ENCODE measurements at regions not wholly inside any gene's neighbourhood (a gene's known extent, or its start where the extent isn't known, plus 50 kb on each side); places are given as distances from the start of the nearest gene placed in this dataset.

DNA sequence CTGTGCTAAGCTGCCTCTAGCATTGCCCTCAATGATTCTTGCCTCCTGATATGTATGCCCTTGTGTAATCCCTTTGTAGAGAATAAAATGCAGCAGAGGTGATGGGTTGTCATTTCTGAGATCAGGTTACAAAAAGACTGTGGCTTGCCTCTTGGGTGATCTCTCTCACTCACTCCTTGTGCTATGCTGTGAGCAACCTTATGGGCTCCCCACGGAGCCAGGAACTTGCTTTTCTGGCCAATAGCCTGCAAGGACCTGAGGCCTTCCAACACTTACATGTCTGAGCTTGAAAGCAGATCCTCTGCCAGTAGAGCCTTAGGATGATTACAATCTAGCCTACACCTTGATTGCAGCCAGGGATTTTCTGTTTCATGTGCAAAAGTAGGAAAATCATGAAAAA is 123.1 kb upstream of the XIRP2 start:
- H3K27me3 ChIP-seq: no peaks in the 10 kb centered on the region
- WGBS, 2 donors: 29% methylated on average over 1 of the region's 1 CpG
- no peak for TF ChIP-seq CTCF (IDR thresholded peaks at IDR 0.05)

GRCh38 chr2:166764702-166765101 is 123.6 kb upstream of the XIRP2 start:
- H3K4me1 ChIP-seq: no peaks in the 10 kb centered on the region
- H3K27ac ChIP-seq: no peak overlapping the region
- H3K36me3 ChIP-seq: no peaks in the 10 kb centered on the region
- DNase-seq (ENCODE audit: low spot score in 2 of 2): no peak
- no peak for TF ChIP-seq EP300 (IDR thresholded peaks at IDR 0.05)
- TF ChIP-seq POLR2A (IDR thresholded peaks at IDR 0.05): no peak
- TF ChIP-seq CTCF (IDR thresholded peaks at IDR 0.05): no peak
- no peak overlapping the region for H3K4me3 ChIP-seq
- H3K9me3 ChIP-seq: peaks cover 0 to 9% (median 0%) of the 10 kb centered on the region in 4 donors
- H3K27me3 ChIP-seq: no peaks in the 10 kb centered on the region

More for the DNA sequence above, 123.1 kb upstream of the XIRP2 start:
- Histone ChIP-seq H3K27ac (no peak overlapping the region), H3K4me3 (no peak overlapping the region), H3K4me1 (no peaks in the 10 kb centered on the region), H3K9me3 (peaks cover 0 to 10% (median 0%) of the 10 kb centered on the region in 4 donors), H3K36me3 (no peaks in the 10 kb centered on the region)
- DNase-seq (ENCODE audit: low spot score in 2 of 2): no peak

GRCh38 chr2:166764216-166764615 is 124.1 kb upstream of the XIRP2 start:
- H3K27ac ChIP-seq: no peak overlapping the region
- H3K4me1 ChIP-seq: no peaks in the 10 kb centered on the region
- H3K9me3 ChIP-seq: peaks cover 0 to 4% (median 0%) of the 10 kb centered on the region in 4 donors
- WGBS, 2 donors: 86 to 93% methylated on average over 1 of the region's 1 CpG
- H3K27me3 ChIP-seq: no peaks in the 10 kb centered on the region
- no peak for DNase-seq (ENCODE audit: low spot score in 2 of 2)
- no peaks in the 10 kb centered on the region for H3K36me3 ChIP-seq
- no peak for TF ChIP-seq POLR2A (IDR thresholded peaks at IDR 0.05)
- TF ChIP-seq EP300 (IDR thresholded peaks at IDR 0.05): no peak
- TF ChIP-seq CTCF (IDR thresholded peaks at IDR 0.05): no peak
- no peak overlapping the region for H3K4me3 ChIP-seq

DNA sequence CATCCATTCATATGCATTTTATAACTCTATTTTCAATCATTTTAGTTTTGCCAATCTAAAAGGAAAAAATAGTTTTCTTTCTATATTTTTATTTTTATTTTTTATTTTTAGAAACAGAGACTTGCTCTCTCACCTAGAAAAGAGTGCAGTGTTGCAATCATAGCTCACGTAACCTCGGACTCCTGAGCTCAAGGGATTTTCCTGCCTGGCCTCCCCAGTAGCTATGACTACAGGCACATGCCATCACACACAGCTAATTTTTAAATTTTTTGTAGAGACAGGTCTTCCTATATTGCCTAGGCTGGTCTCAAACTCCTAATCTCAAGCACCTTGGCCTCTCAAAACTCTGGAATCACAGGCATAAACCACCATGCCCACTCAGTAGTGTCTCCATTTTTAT is 125.5 kb upstream of the XIRP2 start:
- DNase-seq (ENCODE audit: low spot score in 2 of 2): no peak
- TF ChIP-seq CTCF (IDR thresholded peaks at IDR 0.05) (no peak), EP300 (IDR thresholded peaks at IDR 0.05) (no peak), POLR2A (IDR thresholded peaks at IDR 0.05) (no peak)
- Histone ChIP-seq H3K4me3 (no peak overlapping the region), H3K9me3 (no peaks in the 10 kb centered on the region), H3K36me3 (no peaks in the 10 kb centered on the region), H3K27me3 (no peaks in the 10 kb centered on the region), H3K4me1 (no peaks in the 10 kb centered on the region), H3K27ac (no peak overlapping the region)
- WGBS, 2 donors: 81 to 88% methylated on average over 2 of the region's 2 CpGs

GRCh38 chr2:166758956-166759355 is 129.3 kb upstream of the XIRP2 start:
- Histone ChIP-seq H3K36me3 (no peaks in the 10 kb centered on the region), H3K27me3 (no peaks in the 10 kb centered on the region), H3K27ac (no peak overlapping the region), H3K4me1 (no peaks in the 10 kb centered on the region), H3K4me3 (no peak overlapping the region), H3K9me3 (no peaks in the 10 kb centered on the region)
- TF ChIP-seq CTCF (IDR thresholded peaks at IDR 0.05) (no peak), POLR2A (IDR thresholded peaks at IDR 0.05) (no peak), EP300 (IDR thresholded peaks at IDR 0.05) (no peak)
- 85 to 88% methylated on average over 4 of the region's 4 CpGs for WGBS, 2 donors
- DNase-seq (ENCODE audit: low spot score in 2 of 2): no peak

Data from tibial nerve (tissue), 4 donors.